Amniotic epithelial cell (primary cell): ENCODE measurements at regions not wholly inside any gene's neighbourhood (a gene's known extent, or its start where the extent isn't known, plus 50 kb on each side); places are given as distances from the start of the nearest gene placed in this dataset.

ENCODE experiments used
- DNase-seq: peaks from one replicate; pipeline ENCODE4 v3.0.0-alpha.2; 2010; ENCODE audit warnings: low read depth

GRCh38 chr19:28235606-28236125 is 977.3 kb downstream of the UQCRFS1 start:
- no peak for DNase-seq

- no peak for DNase-seq
These were observed 978.3 kb downstream of the UQCRFS1 start for GRCh38 chr19:28234637-28235036.

DNA sequence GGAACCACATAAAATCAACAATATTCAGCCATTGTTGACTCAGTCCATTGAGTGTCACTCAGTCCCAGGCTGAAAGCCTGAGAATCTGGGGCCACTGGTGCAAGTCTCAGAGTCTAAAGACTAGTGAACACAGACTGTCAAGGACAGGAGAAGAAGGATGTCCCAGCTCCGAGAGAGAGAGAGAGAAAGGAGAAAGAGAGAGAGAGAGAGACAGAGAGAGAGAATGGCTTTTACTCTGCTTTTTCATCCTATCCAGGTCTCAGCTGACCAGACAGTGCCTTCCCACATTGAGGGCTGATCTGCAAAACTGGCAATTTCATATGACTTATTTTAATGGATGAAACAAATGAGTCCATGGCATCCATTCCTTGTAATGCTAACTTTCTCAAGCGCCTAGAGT is 984.1 kb downstream of the UQCRFS1 start:
- DNase-seq: no peak

- no peak for DNase-seq
These were observed 988.5 kb downstream of the UQCRFS1 start for GRCh38 chr19:28224441-28224840.

- no peak for DNase-seq
These were observed 991.2 kb downstream of the UQCRFS1 start for GRCh38 chr19:28221736-28222135.

GRCh38 chr19:28218728-28219127 is 994.2 kb downstream of the UQCRFS1 start:
- DNase-seq: no peak

DNA sequence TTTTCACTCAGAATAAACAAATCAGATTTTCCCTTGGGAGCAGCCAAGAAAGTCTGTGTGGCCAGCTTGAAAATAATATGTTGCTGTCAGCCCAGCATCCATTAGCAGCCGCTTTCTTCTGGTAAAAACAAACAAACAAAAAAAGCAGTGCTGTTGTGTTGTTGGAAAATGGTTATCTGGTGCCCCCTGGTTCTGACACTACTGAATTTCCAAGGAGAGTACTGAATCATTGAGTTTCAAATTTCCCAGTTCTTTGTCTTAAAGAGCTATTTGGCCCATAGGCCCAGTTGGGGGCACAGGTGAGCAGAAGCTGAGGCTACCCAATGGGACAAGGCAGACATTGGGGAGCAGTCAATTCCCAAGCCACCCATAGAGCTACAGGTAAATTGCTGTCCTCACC is 995.9 kb downstream of the UQCRFS1 start:
- DNase-seq: no peak

DNA sequence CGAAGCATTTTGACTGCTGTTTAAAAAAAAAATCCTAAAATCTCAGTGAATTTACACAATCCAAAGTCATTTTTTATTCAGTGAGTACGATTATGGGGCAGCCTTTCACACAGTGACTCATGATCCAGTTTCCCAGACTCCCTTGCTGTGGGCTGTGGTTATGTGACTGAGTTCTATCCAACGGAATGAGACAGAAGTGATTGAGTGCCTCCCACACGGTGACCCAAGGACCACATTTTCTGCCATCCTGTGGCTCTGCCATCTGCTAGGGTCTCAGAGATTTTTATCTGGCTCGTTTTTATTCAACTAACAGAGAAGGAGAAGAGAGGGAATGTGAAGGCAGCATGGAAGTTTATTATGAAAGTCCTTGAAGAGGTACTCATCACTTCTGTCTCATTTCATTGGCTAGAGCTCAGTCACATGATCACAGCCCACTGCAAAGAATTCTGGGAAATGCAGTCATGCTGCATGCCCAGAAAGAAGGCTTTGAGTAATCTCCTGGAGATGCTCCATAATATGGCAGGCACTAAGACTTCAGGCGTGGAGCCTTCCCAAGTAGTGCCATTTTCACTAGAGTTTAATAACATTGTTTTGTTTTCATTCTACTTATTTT is 999.4 kb downstream of the UQCRFS1 start:
- no peak for DNase-seq

DNA sequence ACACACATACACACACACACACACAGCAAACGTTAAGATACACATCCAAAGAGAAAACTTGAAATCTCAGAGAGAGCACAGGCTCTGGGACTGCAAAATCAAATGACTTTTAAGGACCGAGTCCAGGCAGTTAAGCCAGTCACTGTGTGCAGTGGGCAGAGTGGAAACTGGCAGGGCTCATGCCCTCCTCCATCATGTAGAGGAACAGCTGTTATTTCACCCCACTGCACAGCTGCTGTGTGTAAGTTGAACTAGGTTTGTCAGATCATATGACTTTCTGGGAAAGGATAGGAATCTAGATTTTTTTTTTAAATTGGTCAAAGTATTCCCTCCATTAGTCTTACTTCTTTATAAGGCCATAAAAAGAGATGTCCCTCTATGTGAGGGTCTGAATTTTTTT is 1002.1 kb downstream of the UQCRFS1 start:
- DNase-seq: no peak

GRCh38 chr19:28208745-28209144 is 1004.2 kb downstream of the UQCRFS1 start:
- no peak for DNase-seq

DNA sequence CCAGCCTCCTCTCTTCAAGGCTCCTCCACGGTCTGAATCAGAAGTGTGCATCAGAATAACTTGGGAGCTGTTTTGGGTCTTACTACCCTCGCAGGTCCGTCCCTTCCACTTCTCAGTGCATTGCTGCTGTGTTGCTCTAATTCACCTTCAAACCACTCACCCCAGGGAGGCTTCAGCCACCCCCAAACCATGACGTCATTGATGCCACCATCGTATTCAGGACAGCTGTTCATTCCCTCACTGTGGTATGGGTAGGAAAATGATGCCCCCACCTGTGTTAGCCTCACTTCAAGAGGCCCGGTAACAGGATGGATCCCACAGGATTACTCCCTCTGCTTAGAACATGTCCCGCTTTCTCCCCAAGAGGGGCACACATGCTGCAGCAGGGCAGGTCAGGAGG is 1005.7 kb downstream of the UQCRFS1 start:
- no peak for DNase-seq

DNA sequence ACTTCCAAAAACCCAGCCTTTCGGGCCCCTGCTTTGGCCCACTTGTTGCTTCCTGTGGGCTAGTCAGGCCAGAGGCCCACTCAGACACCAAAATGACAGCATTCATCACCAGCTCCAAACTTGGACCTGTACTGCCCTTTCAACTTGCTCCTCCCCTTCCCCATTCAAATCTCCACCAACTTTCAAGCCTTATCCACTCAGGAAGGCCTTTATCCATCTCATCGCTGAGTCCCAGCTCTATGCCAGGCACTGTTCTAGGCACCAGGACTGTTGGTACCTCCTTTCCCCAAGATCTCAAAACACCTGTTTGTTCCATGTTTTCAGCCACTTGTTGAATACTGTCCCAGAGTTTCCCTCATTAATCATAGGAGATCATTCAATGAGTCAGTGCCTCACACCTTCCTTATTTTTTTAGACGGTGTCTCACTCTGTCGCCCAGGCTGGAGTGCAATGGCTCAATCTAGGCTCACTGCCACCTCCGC is 1011.4 kb downstream of the UQCRFS1 start:
- no peak for DNase-seq

GRCh38 chr19:28199323-28199722 is 1013.6 kb downstream of the UQCRFS1 start:
- no peak for DNase-seq

DNA sequence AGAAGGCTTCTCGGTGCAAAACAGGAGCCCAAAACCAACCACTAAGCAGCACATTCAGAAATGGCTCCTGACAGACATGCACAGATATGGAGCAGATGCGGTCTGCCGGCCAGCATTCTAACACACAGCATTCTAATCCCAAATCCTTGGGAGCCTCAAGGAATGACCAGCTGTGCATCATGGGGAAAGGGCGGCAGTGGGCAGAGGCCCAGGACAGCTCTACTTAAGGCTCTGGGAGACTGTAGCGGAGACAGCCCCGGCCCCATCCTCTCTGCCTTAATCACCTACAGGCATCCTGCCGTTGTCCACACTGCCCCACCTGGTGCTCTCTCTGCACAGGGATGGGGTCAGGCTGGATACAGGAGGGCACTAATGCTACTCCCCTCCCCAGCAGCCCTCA is 1016.0 kb downstream of the UQCRFS1 start:
- no peak for DNase-seq

DNA sequence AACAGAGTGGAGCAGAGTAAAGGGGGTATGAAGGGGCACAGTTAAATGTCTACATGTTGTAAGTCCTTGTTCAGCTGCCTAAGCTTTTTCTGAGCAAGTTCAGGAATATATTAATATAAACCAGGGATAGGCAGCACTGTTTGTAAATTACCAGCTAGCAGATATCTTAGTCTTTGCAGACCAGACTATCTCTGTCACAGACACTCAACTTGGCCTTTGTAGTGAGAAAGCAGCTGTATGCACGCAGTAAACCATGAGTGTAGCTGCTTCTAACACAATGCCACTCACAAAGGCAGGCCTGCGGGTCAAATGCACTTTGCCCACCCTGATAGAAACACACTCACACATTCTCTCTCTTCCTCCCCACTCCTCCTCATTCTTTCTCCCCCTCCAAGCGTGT is 1016.9 kb downstream of the UQCRFS1 start:
- no peak for DNase-seq

DNA sequence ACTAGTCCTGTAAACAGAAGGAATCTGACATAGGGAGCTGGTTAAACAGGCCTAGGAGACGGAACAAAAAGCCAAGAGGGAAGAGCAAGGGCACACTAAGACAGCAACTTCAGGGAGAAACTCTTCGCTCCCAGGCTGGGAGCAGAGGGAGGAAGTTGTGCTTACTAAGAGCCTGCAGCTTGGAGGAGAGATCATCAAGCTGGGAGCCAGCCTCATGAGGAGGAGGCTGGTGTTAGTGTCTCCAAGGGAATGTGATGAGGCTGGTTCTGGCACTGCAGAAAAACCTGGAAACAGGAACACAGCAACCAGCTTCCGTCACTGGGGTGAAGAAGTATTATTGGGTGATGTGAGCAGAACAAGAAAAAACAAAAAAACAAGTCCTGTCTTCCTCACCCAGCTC is 1027.3 kb downstream of the UQCRFS1 start:
- no peak for DNase-seq

DNA sequence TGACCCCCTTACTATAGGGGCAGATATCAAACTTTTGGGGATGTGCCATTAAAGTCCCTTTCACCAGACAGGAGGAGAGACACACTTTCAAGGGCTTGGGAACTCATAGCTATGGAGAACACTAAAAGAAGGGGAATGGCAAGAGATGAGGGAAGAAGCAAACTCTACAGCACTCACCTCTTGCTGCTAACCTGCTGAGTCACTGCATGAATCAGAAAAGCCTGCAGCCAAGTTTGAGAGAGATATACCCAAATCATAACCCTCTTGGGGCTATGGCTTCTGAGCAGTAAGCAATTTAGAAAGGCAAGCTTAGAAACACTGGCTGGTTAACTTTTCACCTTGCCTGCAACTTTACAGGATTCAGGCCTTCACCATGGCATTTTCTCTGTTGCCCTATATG is 1028.0 kb downstream of the UQCRFS1 start:
- DNase-seq: no peak

- DNase-seq: no peak
These were observed 1036.8 kb downstream of the UQCRFS1 start for GRCh38 chr19:28176193-28176592.

- no peak for DNase-seq
These were observed 1041.0 kb downstream of the UQCRFS1 start for GRCh38 chr19:28171983-28172382.

DNA sequence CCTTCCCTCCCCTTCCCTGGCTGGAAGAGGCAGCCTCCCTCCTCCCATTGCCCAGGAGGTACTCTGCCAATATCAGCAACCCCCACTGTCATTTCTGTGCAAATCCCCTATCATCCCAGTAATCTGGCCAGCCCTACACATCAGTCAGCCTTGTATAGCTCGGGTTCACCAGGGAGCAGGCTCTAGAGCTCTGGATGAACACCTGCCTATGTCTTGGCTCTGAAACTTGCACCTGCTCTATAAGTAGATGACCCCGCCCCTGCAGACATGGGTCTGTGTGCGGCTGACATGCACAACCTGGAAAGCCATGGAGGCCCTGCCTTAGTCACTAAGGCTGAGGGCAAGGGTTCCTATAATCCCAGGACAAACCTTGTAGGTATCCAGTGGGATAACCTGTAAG is 1042.9 kb downstream of the UQCRFS1 start:
- no peak for DNase-seq

GRCh38 chr19:28169168-28169887 is 1043.6 kb downstream of the UQCRFS1 start:
- DNase-seq: no peak

DNA sequence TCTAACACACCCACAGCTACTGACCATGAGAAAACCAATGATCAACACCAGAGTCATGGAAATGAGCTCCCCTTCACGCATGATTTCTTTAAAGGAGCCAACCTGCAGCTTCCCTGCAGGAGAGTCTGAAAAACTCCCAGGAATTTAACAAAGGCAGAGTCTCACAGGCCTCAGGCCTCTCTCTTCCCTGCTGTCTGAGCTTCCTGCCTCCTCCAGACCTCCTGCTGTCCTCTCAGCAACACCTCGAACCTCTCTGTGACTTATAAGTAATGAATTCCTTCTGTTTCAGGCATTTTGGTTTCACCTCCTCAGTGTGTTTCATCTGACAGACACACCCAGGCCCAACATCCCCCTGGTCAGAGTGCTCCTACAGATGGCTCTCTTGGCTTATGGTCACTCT is 1044.4 kb downstream of the UQCRFS1 start:
- no peak for DNase-seq

DNA sequence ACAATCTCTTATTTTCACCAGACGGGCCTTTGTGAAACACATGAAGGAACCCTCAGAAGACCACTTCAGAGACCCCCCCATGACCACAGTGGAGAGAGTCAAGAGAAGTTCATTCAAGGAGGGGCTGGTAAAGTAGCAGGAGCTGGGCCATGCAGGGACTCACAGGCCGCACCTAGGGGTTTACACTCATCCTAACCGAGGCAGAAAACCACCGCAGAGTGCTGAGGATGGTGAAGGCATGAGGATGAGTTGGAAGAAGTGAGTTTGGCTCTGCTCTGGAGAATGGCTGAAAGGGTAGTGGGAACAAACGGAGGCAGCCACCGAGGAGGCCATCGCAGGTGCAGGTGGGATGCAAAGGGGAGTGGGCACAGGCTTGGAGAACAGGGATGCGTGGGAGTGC is 1046.9 kb downstream of the UQCRFS1 start:
- DNase-seq: no peak

DNA sequence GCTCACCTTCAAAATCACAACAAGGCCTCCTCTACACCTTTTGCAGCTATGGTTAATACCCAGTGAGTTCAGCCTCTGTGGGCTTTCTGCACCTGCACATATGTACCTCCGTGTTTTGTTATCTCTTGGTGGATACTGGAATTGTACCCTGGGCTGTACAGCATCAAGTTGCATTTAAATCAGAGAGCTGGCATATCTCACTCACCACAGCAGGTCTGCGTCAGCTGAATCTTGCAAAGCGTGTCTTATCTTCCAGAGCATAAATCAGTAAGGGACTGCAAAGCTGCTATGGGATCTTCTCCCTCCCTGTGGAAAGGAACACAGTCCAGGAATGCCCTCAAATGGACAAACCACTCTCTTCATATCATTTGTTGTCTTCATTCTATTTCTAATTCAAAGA is 1048.7 kb downstream of the UQCRFS1 start:
- DNase-seq: no peak
